GM18861 (cell line): ENCODE measurements at regions not wholly inside any gene's neighbourhood (a gene's known extent, or its start where the extent isn't known, plus 50 kb on each side); places are given as distances from the start of the nearest gene placed in this dataset.
"Not testable (repeated sequence)": the region's sequence is repeated elsewhere in the genome, so short reads cannot be mapped to it uniquely, and the experiment has no call there.

ENCODE experiments used
- ATAC-seq: cut with Tn5 transposase; IDR thresholded peaks from one replicate; pipeline ENCODE4 v1.9.1; 2021; ENCODE audit not compliant: unreplicated experiment

GRCh38 chr6:2324166-2324953 lies 79.0 kb upstream of the GMDS start:
- no peak for ATAC-seq

GRCh38 chr6:2317498-2317897 lies 72.1 kb upstream of the GMDS start:
- not testable (repeated sequence) for ATAC-seq

- ATAC-seq: no peak
Observed at GRCh38 chr6:2314641-2315040, 69.2 kb upstream of the GMDS start.

- no peak for ATAC-seq
Observed at GRCh38 chr6:2310042-2310441, 64.6 kb upstream of the GMDS start.

GRCh38 chr6:2309122-2309521 lies 63.7 kb upstream of the GMDS start:
- ATAC-seq: no peak

GRCh38 chr6:2307799-2308198 lies 62.4 kb upstream of the GMDS start:
- ATAC-seq: no peak

- ATAC-seq: no peak
Observed at GRCh38 chr6:2305951-2306350, 60.5 kb upstream of the GMDS start.

- not testable (repeated sequence) for ATAC-seq
Observed at GRCh38 chr6:2302482-2302881, 57.1 kb upstream of the GMDS start.

GRCh38 chr6:2296781-2297180 lies 51.4 kb upstream of the GMDS start:
- no peak for ATAC-seq
